Fibroblast of the aortic adventitia (primary cell): ENCODE measurements at regions not wholly inside any gene's neighbourhood (a gene's known extent, or its start where the extent isn't known, plus 50 kb on each side); places are given as distances from the start of the nearest gene placed in this dataset.

Experiments used
- DNase-seq: peaks from one replicate; pipeline ENCODE4 v3.0.0-alpha.2; 2010; ENCODE audit warnings: low read depth
- H3K4me3 ChIP-seq: 2 replicates; pipeline ENCODE4 v1.5.1; 2011; ENCODE audit warnings: low read depth, mild to moderate bottlenecking, control low read depth, low read length, moderate library complexity
- CTCF ChIP-seq: IDR thresholded peaks from 2 replicates; pipeline ENCODE4 v1.5.1; 2011; ENCODE audit warnings: mild to moderate bottlenecking, low read length, control low read depth, inconsistent platforms; ENCODE audit not compliant: insufficient read depth

GRCh38 chr2:78318275-78318674 lies 707.2 kb upstream of the REG3G start:
- DNase-seq = no peak
- no peak for TF ChIP-seq CTCF

DNA sequence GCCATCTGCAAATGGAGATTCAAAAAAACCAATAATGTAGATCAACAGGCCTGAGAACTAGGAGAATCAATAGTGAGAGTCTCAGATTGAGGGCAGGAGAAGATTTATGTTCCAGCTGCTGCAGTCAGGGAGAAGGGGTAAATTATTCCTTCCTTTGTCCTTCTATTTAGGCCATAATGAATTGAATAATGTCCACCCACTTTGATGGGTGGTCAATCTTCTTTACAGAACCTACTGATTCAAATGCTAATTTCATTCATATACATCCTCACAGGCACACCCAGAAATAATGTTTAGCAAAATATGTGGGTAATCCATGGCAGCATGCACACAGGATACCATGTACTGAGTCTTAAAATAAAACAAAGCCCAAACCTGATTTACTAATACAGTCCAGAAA lies 695.3 kb upstream of the REG3G start:
- no peak for TF ChIP-seq CTCF
- no peak overlapping the region for H3K4me3 ChIP-seq
- DNase-seq = no peak

More at GRCh38 chr2:78318275-78318674, 707.2 kb upstream of the REG3G start:
- H3K4me3 ChIP-seq = no peak overlapping the region

GRCh38 chr2:78351208-78351607 lies 674.3 kb upstream of the REG3G start:
- no peak overlapping the region for H3K4me3 ChIP-seq
- TF ChIP-seq CTCF = no peak
- DNase-seq = no peak

- no peak overlapping the region for H3K4me3 ChIP-seq
- no peak for TF ChIP-seq CTCF
- DNase-seq = no peak
Measured at GRCh38 chr2:78353168-78353567, 672.3 kb upstream of the REG3G start.

- TF ChIP-seq CTCF = no peak
- no peak for DNase-seq
- H3K4me3 ChIP-seq = no peak overlapping the region
Measured at GRCh38 chr2:78355967-78356366, 669.5 kb upstream of the REG3G start.

DNA sequence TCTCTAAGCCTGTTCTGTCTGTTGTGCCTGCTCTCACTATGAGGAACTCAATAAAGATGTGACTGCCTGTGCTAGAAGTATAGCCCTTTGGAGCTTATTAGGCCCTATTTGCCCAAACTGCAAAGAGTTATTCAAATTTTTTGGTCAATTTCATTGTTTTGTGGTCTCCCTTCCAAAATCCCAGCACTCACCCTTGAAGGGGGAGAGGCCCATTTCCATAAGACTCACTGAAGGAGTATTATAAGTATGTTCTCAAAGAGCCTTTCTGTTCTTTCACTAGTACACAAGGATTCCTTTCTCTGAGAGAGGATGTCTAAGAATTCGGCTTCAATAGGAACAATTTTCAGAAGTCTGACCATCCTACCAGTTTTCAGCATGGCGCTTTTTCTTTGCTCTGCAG lies 641.9 kb upstream of the REG3G start:
- no peak overlapping the region for H3K4me3 ChIP-seq
- no peak for DNase-seq
- no peak for TF ChIP-seq CTCF

DNA sequence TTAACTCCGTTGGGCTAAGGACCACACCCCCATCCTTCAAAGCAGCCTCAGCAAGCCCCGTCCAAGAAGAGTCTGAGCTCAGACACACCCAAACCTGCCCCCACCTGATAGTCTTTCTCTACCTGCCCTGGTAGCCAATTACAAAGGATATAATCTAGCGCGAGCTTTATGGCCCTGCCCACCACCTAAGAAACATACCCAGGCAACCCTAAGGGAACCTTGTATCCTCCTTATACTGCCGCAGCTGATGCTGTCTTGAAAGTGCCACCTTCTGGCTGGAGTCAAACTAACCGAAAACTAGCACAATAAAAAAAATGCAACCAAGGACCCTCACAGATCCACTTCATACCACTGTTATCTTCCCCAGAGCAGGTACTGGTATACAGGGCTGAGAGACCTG lies 628.3 kb upstream of the REG3G start:
- TF ChIP-seq CTCF = no peak
- no peak for DNase-seq
- H3K4me3 ChIP-seq = no peak overlapping the region
